ENCODE measurements at regions not wholly inside any gene's neighbourhood (a gene's known extent, or its start where the extent isn't known, plus 50 kb on each side); places are given as distances from the start of the nearest gene placed in this dataset.

DNA sequence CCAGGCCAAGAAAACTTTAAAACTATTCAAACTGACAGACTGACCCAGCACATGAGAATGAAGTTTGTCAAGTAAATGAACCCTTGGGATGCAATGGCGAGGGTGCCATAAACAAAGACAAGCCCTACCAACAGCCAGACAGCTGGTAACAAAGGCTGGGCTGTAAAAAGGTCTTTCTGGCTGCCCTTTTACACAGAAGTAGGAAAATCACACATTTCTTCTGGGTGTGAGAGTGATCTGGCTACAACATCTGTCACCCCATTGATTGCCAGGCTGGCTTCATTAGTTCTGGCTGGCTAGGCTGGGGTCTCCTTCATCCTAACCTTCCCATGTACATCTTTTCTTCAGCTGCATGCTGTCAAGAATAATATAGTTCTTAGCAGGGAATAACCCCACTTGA, 83.6 kb upstream of the FOXD3 start:
- Histone ChIP-seq H3K4me1 (ENCODE audit: control insufficient read depth, insufficient read depth, low read length) (no peaks in the 10 kb centered on the region), H3K79me2 (ENCODE audit: control insufficient read depth, insufficient read depth, low read length) (no peaks in the 10 kb centered on the region), H3K4me3 (no peak overlapping the region), H2AFZ (ENCODE audit: control insufficient read depth, low read depth, low read length) (no peak overlapping the region), H3K27ac (ENCODE audit: control insufficient read depth, insufficient read depth) (no peak overlapping the region), H3K9me3 (replicated peaks; ENCODE audit: control insufficient read depth, insufficient read depth, low read length) (no peaks in the 10 kb centered on the region), H4K20me1 (ENCODE audit: control insufficient read depth, insufficient read depth) (no peaks in the 10 kb centered on the region), H3K27me3 (replicated peaks in 1 of 2; ENCODE audit: control insufficient read depth in 2 of 2, insufficient read depth in 2 of 2, low read length in 1 of 2) (no peaks in the 10 kb centered on the region), H3K36me3 (ENCODE audit: control insufficient read depth in 2 of 2, insufficient read depth in 2 of 2, low read length in 1 of 2) (no peaks in the 10 kb centered on the region), H3K9ac (ENCODE audit: control insufficient read depth, insufficient read depth, low read length) (no peak overlapping the region), H3K4me2 (ENCODE audit: control insufficient read depth, insufficient read depth) (no peak overlapping the region)
- BruUV-seq (replicated peaks): no TSS peak
- in situ Hi-C loops (cut with MboI) (no loop called here), intact Hi-C loops (cut with micrococcal nuclease; ENCODE audit: unreplicated experiment) (no loop called here)
- ChIA-PET POLR2A (no interaction called here), CTCF (no interaction called here), SMC1A (ENCODE audit: uncharacterized antibody, unreplicated experiment) (no interaction called here), RAD21 (ENCODE audit: unreplicated experiment) (no interaction called here)
- ATAC-seq (no peak), DNase-seq (ENCODE audit: low read depth, low spot score) (no peak), FAIRE-seq (no peak)
- 16% methylated on average over 1 of the region's 1 CpG for WGBS (ENCODE audit: insufficient coverage, insufficient replicate concordance, low lambda C conversion rate, missing lambda C conversion rate)
- TF ChIP-seq ZBED1 (IDR thresholded peaks at IDR 0.05; ENCODE audit: borderline replicate concordance) (no peak), NFYB (IDR thresholded peaks at IDR 0.05; ENCODE audit: insufficient read depth, low read depth, low read length) (no peak), REST (IDR thresholded peaks at IDR 0.05; ENCODE audit: low read depth, low read length) (no peak), MAX (IDR thresholded peaks at IDR 0.05; ENCODE audit: low read depth, low read length) (no peak), SUPT20H (IDR thresholded peaks at IDR 0.05; ENCODE audit: borderline replicate concordance, control insufficient read depth, low read depth, low read length) (no peak)
- TF ChIP-seq, protein P1, sequence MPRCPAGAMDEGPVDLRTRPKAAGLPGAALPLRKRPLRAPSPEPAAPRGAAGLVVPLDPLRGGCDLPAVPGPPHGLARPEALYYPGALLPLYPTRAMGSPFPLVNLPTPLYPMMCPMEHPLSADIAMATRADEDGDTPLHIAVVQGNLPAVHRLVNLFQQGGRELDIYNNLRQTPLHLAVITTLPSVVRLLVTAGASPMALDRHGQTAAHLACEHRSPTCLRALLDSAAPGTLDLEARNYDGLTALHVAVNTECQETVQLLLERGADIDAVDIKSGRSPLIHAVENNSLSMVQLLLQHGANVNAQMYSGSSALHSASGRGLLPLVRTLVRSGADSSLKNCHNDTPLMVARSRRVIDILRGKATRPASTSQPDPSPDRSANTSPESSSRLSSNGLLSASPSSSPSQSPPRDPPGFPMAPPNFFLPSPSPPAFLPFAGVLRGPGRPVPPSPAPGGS (IDR thresholded peaks at IDR 0.05; ENCODE audit: borderline replicate concordance, insufficient read depth, low read depth, low read length, poor library complexity, severe bottlenecking): no peak
- TF ChIP-seq, protein P2, sequence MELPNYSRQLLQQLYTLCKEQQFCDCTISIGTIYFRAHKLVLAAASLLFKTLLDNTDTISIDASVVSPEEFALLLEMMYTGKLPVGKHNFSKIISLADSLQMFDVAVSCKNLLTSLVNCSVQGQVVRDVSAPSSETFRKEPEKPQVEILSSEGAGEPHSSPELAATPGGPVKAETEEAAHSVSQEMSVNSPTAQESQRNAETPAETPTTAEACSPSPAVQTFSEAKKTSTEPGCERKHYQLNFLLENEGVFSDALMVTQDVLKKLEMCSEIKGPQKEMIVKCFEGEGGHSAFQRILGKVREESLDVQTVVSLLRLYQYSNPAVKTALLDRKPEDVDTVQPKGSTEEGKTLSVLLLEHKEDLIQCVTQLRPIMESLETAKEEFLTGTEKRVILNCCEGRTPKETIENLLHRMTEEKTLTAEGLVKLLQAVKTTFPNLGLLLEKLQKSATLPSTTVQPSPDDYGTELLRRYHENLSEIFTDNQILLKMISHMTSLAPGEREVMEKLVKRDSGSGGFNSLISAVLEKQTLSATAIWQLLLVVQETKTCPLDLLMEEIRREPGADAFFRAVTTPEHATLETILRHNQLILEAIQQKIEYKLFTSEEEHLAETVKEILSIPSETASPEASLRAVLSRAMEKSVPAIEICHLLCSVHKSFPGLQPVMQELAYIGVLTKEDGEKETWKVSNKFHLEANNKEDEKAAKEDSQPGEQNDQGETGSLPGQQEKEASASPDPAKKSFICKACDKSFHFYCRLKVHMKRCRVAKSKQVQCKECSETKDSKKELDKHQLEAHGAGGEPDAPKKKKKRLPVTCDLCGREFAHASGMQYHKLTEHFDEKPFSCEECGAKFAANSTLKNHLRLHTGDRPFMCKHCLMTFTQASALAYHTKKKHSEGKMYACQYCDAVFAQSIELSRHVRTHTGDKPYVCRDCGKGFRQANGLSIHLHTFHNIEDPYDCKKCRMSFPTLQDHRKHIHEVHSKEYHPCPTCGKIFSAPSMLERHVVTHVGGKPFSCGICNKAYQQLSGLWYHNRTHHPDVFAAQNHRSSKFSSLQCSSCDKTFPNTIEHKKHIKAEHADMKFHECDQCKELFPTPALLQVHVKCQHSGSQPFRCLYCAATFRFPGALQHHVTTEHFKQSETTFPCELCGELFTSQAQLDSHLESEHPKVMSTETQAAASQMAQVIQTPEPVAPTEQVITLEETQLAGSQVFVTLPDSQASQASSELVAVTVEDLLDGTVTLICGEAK (IDR thresholded peaks at IDR 0.05; ENCODE audit: borderline replicate concordance): no peak
- TF ChIP-seq, protein P3, sequence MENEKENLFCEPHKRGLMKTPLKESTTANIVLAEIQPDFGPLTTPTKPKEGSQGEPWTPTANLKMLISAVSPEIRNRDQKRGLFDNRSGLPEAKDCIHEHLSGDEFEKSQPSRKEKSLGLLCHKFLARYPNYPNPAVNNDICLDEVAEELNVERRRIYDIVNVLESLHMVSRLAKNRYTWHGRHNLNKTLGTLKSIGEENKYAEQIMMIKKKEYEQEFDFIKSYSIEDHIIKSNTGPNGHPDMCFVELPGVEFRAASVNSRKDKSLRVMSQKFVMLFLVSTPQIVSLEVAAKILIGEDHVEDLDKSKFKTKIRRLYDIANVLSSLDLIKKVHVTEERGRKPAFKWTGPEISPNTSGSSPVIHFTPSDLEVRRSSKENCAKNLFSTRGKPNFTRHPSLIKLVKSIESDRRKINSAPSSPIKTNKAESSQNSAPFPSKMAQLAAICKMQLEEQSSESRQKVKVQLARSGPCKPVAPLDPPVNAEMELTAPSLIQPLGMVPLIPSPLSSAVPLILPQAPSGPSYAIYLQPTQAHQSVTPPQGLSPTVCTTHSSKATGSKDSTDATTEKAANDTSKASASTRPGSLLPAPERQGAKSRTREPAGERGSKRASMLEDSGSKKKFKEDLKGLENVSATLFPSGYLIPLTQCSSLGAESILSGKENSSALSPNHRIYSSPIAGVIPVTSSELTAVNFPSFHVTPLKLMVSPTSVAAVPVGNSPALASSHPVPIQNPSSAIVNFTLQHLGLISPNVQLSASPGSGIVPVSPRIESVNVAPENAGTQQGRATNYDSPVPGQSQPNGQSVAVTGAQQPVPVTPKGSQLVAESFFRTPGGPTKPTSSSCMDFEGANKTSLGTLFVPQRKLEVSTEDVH (IDR thresholded peaks at IDR 0.05; ENCODE audit: low read depth, partially characterized antibody): no peak
- TF ChIP-seq, protein P4, sequence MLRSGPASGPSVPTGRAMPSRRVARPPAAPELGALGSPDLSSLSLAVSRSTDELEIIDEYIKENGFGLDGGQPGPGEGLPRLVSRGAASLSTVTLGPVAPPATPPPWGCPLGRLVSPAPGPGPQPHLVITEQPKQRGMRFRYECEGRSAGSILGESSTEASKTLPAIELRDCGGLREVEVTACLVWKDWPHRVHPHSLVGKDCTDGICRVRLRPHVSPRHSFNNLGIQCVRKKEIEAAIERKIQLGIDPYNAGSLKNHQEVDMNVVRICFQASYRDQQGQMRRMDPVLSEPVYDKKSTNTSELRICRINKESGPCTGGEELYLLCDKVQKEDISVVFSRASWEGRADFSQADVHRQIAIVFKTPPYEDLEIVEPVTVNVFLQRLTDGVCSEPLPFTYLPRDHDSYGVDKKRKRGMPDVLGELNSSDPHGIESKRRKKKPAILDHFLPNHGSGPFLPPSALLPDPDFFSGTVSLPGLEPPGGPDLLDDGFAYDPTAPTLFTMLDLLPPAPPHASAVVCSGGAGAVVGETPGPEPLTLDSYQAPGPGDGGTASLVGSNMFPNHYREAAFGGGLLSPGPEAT (IDR thresholded peaks at IDR 0.05; ENCODE audit: low read depth): no peak
